ENCODE measurements at regions not wholly inside any gene's neighbourhood (a gene's known extent, or its start where the extent isn't known, plus 50 kb on each side); places are given as distances from the start of the nearest gene placed in this dataset.

GRCh38 chr9:102047549-102047948, 309.1 kb upstream of the GRIN3A start:
- Mint-ChIP-seq H3K27ac (no peak overlapping the region), H3K9me3 (peaks cover 9% of the 10 kb centered on the region), H3K4me1 (ENCODE audit: low read depth) (no peaks in the 10 kb centered on the region), H3K27me3 (no peaks in the 10 kb centered on the region), H3K36me3 (ENCODE audit: low read depth) (no peaks in the 10 kb centered on the region), H3K4me3 (no peak overlapping the region)
- DNase-seq: no peak
- POLR2A ChIA-PET: no interaction called here
- CTCF ChIA-PET: no interaction called here
- TF ChIP-seq CTCF (IDR thresholded peaks at IDR 0.05): no peak
- no peak for ATAC-seq
- intact Hi-C loops (cut with micrococcal nuclease): no loop called here

GRCh38 chr9:102044133-102044532, 305.7 kb upstream of the GRIN3A start:
- intact Hi-C loops (cut with micrococcal nuclease): no loop called here

GRCh38 chr9:102038006-102038405, 299.6 kb upstream of the GRIN3A start:
- CTCF ChIA-PET: no interaction called here
- DNase-seq (no peak), ATAC-seq (no peak)
- no peak for TF ChIP-seq CTCF (IDR thresholded peaks at IDR 0.05)
- Mint-ChIP-seq H3K27ac (no peak overlapping the region), H3K4me3 (no peak overlapping the region), H3K27me3 (no peaks in the 10 kb centered on the region), H3K36me3 (ENCODE audit: low read depth) (no peaks in the 10 kb centered on the region), H3K9me3 (peaks cover 4% of the 10 kb centered on the region), H3K4me1 (ENCODE audit: low read depth) (no peaks in the 10 kb centered on the region)
- POLR2A ChIA-PET: no interaction called here
- intact Hi-C loops (cut with micrococcal nuclease): no loop called here

More at GRCh38 chr9:102044133-102044532, 305.7 kb upstream of the GRIN3A start:
- CTCF ChIA-PET: no interaction called here
- Mint-ChIP-seq H3K9me3 (peaks cover 5% of the 10 kb centered on the region), H3K27ac (no peak overlapping the region), H3K27me3 (no peaks in the 10 kb centered on the region), H3K4me3 (no peak overlapping the region), H3K4me1 (ENCODE audit: low read depth) (no peaks in the 10 kb centered on the region), H3K36me3 (ENCODE audit: low read depth) (no peaks in the 10 kb centered on the region)
- DNase-seq: no peak
- no peak for ATAC-seq
- TF ChIP-seq CTCF (IDR thresholded peaks at IDR 0.05): no peak
- POLR2A ChIA-PET: no interaction called here

GRCh38 chr9:102035929-102036328, 297.5 kb upstream of the GRIN3A start:
- H3K36me3 Mint-ChIP-seq (ENCODE audit: low read depth): no peaks in the 10 kb centered on the region
- ATAC-seq: no peak
- CTCF ChIA-PET: no interaction called here

GRCh38 chr9:102032614-102033013, 294.2 kb upstream of the GRIN3A start:
- no peaks in the 10 kb centered on the region for H3K27me3 Mint-ChIP-seq
- intact Hi-C loops (cut with micrococcal nuclease): no loop called here
- H3K4me1 Mint-ChIP-seq (ENCODE audit: low read depth): no peaks in the 10 kb centered on the region
- no peak for TF ChIP-seq CTCF (IDR thresholded peaks at IDR 0.05)
- no peak overlapping the region for H3K4me3 Mint-ChIP-seq
- H3K27ac Mint-ChIP-seq: no peak overlapping the region
- H3K9me3 Mint-ChIP-seq: peaks cover 3% of the 10 kb centered on the region
- H3K36me3 Mint-ChIP-seq (ENCODE audit: low read depth): no peaks in the 10 kb centered on the region
- ChIA-PET POLR2A (no interaction called here), CTCF (no interaction called here)
- ATAC-seq (no peak), DNase-seq (no peak)

More at GRCh38 chr9:102035929-102036328, 297.5 kb upstream of the GRIN3A start:
- intact Hi-C loops (cut with micrococcal nuclease): no loop called here
- POLR2A ChIA-PET: no interaction called here
- Mint-ChIP-seq H3K4me1 (ENCODE audit: low read depth) (no peaks in the 10 kb centered on the region), H3K4me3 (no peak overlapping the region), H3K9me3 (peaks cover 2% of the 10 kb centered on the region), H3K27me3 (no peaks in the 10 kb centered on the region), H3K27ac (no peak overlapping the region)
- TF ChIP-seq CTCF (IDR thresholded peaks at IDR 0.05): no peak
- DNase-seq: no peak

All from activated CD8-positive, alpha-beta T cell treated with anti-CD3 and anti-CD28 coated beads for 36 hours (primary cell).